ENCODE measurements at regions not wholly inside any gene's neighbourhood (a gene's known extent, or its start where the extent isn't known, plus 50 kb on each side); places are given as distances from the start of the nearest gene placed in this dataset.

DNA sequence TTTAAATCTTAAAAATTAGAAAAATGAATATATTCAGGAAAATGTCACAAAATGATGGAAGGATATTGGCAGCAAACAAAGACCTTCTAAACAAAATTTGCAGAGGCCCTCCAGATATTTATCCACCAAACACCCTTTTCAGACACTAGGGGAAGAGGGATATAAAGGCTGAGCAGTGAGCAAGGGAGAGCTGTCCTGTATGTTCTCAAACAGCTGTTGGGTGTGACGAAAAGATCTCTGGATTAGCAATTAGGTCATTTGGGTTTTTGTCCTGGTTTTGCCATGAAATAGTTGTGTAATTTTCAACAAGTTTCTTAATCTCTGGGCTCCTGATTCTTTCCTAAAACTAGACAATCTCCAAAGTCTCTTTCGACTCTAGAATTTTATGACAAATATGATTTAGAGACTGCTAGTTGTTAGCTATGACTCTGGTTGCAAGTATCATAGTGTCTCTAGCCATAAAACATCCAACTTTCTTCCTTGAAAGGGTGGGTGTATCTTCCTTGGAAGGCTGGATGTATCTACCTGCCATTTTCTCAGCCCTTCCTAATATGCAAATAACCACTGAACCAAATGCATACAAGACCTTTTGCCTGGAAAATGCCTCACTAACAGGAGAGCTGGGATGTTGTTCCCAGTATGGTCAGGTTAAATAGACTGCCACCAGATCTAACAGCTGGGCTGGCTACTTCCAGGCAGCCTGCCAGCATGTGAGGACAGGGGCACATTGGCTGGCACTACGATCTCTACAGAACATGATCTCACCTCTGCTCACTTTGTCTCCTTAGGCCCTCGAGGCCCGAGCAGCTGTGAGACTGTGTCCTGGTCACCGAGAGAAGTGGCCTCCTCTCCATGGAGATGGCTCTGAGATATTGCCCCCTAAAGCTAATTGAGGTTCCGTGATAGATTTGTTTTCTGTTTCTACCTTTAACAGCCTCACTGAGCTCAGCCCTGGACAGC is 225.5 kb upstream of the JADE1 start:
- Histone ChIP-seq H3K27me3 (ENCODE audit: insufficient read depth, low read length) (no peaks in the 10 kb centered on the region), H3K36me3 (ENCODE audit: insufficient read depth, low read length) (no peaks in the 10 kb centered on the region), H3K4me1 (ENCODE audit: insufficient read depth, low read length) (no peaks in the 10 kb centered on the region), H3K9ac (ENCODE audit: low read depth, low read length) (no peak overlapping the region), H3K9me3 (ENCODE audit: insufficient read depth, low read depth, low read length) (no peaks in the 10 kb centered on the region), H3K27ac (ENCODE audit: low read depth, low read length) (no peak overlapping the region), H3K4me3 (ENCODE audit: low read length) (no peak overlapping the region)
- 93% methylated on average over 6 of the region's 7 CpGs for WGBS

DNA sequence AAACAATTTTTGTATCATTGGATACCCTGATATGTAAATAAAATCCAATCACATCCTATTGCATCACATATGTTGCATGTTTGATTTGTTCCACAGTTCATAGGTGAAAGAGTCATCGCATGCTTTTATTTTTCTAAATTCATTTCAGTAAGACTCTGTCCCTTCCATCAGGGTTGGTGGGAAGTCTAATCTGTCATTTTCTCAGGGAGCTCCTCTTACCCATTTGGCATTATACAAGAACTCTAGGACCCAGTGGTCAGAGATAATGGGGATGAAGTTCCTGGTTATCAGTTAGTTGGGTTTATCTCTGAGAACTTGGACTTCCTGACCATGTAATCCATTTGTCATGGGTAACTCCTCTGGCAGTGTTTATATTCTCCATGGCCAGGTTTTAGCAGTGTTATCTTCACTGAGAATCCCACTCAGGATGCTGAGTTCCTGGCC is 227.1 kb upstream of the JADE1 start:
- H3K27me3 ChIP-seq (ENCODE audit: insufficient read depth, low read length): no peaks in the 10 kb centered on the region
- H3K4me3 ChIP-seq (ENCODE audit: low read length): no peak overlapping the region
- H3K9me3 ChIP-seq (ENCODE audit: insufficient read depth, low read depth, low read length): no peaks in the 10 kb centered on the region
- 100% methylated on average over 1 of the region's 1 CpG for WGBS
- H3K36me3 ChIP-seq (ENCODE audit: insufficient read depth, low read length): no peaks in the 10 kb centered on the region
- H3K27ac ChIP-seq (ENCODE audit: low read depth, low read length): no peak overlapping the region
- no peak overlapping the region for H3K9ac ChIP-seq (ENCODE audit: low read depth, low read length)
- peaks cover 8% of the 10 kb centered on the region for H3K4me1 ChIP-seq (ENCODE audit: insufficient read depth, low read length)

DNA sequence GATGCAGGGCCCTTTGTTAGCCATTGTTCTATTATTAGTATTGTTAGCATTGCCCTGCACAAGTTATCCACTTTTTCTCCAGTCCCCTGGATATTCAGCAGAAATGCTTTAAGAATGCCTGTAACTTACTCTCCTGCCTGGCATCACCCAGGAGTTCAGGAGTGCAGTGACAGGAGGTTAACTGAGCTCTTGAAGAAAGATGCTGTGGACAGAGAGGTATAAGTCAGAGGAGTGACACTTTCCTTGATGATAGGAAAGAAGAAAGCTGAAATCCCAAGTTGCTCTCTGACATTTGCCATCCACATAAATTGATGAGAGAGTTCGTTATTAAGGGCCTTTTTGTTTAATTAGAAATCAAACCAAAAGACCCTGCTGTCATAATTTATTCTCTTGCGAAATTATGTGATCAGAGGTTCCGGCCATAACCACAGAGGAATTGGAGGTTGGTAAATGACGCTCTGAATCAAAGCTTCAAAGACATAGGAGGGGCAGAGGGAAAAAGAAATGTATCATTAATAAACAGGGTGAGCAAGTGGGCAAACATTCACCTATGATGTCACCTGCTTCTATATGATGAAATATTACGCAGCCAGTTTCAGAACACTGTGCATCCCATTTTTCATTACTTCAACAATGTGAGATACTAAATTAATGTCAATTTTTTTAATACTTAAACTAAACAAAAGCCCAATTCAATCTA is 230.2 kb upstream of the JADE1 start:
- no peak overlapping the region for H3K9ac ChIP-seq (ENCODE audit: low read depth, low read length)

DNA sequence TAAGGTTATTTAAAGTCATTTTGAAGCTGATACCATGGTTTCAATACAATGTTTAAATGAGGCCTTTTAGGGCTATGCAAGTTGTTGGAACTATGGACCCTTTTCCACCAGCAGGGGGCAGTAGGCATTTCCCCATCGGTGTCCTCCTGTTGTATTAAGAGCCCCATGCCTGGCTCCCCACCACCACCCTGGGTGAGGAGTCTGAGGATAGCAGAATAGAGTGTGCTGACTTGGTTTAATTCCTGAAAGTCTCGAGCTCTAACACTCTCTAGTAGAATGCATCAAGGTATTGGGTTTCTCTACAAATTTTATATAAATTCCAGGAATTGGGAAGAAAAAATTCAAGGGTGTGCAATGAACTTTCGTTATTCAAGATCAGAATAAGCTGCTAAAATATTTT is 234.8 kb upstream of the JADE1 start:
- peaks cover 33% of the 10 kb centered on the region for H3K4me1 ChIP-seq (ENCODE audit: insufficient read depth, low read length)
- no peaks in the 10 kb centered on the region for H3K36me3 ChIP-seq (ENCODE audit: insufficient read depth, low read length)
- no peak overlapping the region for H3K9ac ChIP-seq (ENCODE audit: low read depth, low read length)
- H3K27me3 ChIP-seq (ENCODE audit: insufficient read depth, low read length): no peaks in the 10 kb centered on the region
- H3K4me3 ChIP-seq (ENCODE audit: low read length): no peak overlapping the region
- no peak overlapping the region for H3K27ac ChIP-seq (ENCODE audit: low read depth, low read length)
- 0 out of 2 replicates have a peak, but pooled peaks cover 2% of the 10 kb centered on the region for H3K9me3 ChIP-seq (ENCODE audit: insufficient read depth, low read depth, low read length)
- 0% methylated on average over 2 of the region's 3 CpGs for WGBS

More for the DNA sequence above, 230.2 kb upstream of the JADE1 start:
- Histone ChIP-seq H3K36me3 (ENCODE audit: insufficient read depth, low read length) (no peaks in the 10 kb centered on the region), H3K4me1 (ENCODE audit: insufficient read depth, low read length) (peaks cover 13% of the 10 kb centered on the region), H3K4me3 (ENCODE audit: low read length) (no peak overlapping the region), H3K9me3 (ENCODE audit: insufficient read depth, low read depth, low read length) (0 out of 2 replicates have a peak, but pooled peaks cover 2% of the 10 kb centered on the region), H3K27me3 (ENCODE audit: insufficient read depth, low read length) (no peaks in the 10 kb centered on the region), H3K27ac (ENCODE audit: low read depth, low read length) (no peak overlapping the region)
- WGBS: 73% methylated on average over 5 of the region's 5 CpGs

DNA sequence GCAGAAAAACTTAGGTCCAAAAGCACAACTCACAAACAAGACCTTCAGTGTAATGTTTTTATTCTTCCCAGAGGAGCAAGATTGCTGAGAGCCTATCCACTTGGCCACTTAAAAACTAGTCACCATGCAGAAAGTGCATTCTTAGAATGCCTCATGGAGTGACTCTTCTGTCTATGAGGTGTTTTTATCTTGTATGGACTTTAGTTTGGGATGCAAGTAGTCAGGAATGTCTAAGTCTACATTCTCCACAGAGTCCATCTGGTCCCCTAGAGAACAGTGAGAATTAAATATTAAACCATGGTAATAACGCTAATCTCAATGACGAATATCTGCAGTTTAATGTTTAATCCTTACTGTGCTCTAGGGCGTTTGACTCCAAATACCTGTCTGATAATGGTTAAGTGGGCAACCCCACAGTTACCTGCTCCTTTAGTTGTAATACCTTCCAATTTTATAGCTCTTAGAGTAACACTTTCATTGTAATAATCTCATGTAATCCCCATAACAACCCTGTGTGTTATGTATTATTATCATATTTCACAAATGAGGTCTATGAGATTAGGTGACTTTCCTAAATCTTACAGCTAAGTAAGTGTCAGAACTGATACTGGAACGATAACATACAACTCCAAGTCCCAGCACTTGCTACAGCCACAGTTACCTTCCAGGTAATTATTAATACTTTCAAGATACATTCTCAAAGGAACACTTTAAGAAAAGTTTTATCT is 235.6 kb upstream of the JADE1 start:
- 88% methylated on average over 4 of the region's 4 CpGs for WGBS
- Histone ChIP-seq H3K9me3 (ENCODE audit: insufficient read depth, low read depth, low read length) (0 out of 2 replicates have a peak, but pooled peaks cover 2% of the 10 kb centered on the region), H3K27ac (ENCODE audit: low read depth, low read length) (peak overlapping the region; percentile 11; the same call in 1 of the 2 replicates), H3K36me3 (ENCODE audit: insufficient read depth, low read length) (no peaks in the 10 kb centered on the region), H3K27me3 (ENCODE audit: insufficient read depth, low read length) (no peaks in the 10 kb centered on the region), H3K4me3 (ENCODE audit: low read length) (no peak overlapping the region), H3K9ac (ENCODE audit: low read depth, low read length) (no peak overlapping the region), H3K4me1 (ENCODE audit: insufficient read depth, low read length) (peaks cover 41% of the 10 kb centered on the region)

DNA sequence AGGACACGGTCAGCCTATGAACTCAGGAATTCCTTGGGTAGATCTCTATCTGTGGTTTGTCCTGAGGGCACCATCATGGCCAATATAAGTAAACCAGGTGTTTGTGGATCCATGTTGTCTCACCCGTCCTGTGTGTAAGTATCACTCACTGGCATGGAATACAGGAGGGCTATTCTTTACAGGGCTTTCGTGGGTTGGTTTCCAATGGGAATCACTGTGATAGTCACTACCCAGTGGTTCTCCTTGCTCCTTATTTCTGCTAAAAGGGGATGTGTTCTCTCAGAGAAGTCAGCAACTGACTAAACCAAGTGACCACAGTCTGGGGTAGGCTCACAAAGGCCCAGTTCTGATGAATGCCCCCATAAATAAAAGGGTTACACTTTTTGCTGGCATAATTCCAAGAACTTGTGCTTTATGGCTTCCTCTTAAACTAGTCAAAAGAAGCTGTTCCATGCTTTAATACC is 236.7 kb upstream of the JADE1 start:
- Histone ChIP-seq H3K27me3 (ENCODE audit: insufficient read depth, low read length) (no peaks in the 10 kb centered on the region), H3K4me1 (ENCODE audit: insufficient read depth, low read length) (peaks cover 38% of the 10 kb centered on the region), H3K4me3 (ENCODE audit: low read length) (no peak overlapping the region), H3K9ac (ENCODE audit: low read depth, low read length) (no peak overlapping the region), H3K9me3 (ENCODE audit: insufficient read depth, low read depth, low read length) (0 out of 2 replicates have a peak, but pooled peaks cover 2% of the 10 kb centered on the region), H3K36me3 (ENCODE audit: insufficient read depth, low read length) (no peaks in the 10 kb centered on the region), H3K27ac (ENCODE audit: low read depth, low read length) (no peak overlapping the region)
- WGBS: 95% methylated on average over 3 of the region's 3 CpGs

DNA sequence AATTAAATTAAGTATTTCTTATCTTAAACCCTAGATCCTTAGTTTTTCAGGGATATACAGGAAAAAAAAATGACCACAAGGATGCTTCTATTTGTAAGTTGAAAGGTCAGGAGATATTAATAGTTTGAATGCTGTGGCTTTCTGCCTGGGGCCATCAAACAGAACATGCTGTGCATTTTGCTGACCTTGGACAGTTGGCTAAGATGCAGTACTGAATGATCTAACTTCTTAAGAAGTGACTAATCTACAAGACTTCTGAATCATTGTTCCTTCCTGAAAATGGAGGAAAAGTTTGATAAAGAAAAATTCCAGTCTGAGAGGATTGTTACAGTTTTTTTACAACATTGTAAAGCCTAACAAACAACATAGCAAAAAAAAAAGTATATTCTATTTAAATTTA is 237.8 kb upstream of the JADE1 start:
- Histone ChIP-seq H3K27ac (ENCODE audit: low read depth, low read length) (no peak overlapping the region), H3K4me1 (ENCODE audit: insufficient read depth, low read length) (peaks cover 47% of the 10 kb centered on the region), H3K4me3 (ENCODE audit: low read length) (no peak overlapping the region), H3K9me3 (ENCODE audit: insufficient read depth, low read depth, low read length) (0 out of 2 replicates have a peak, but pooled peaks cover 2% of the 10 kb centered on the region), H3K9ac (ENCODE audit: low read depth, low read length) (no peak overlapping the region), H3K36me3 (ENCODE audit: insufficient read depth, low read length) (no peaks in the 10 kb centered on the region), H3K27me3 (ENCODE audit: insufficient read depth, low read length) (no peaks in the 10 kb centered on the region)

DNA sequence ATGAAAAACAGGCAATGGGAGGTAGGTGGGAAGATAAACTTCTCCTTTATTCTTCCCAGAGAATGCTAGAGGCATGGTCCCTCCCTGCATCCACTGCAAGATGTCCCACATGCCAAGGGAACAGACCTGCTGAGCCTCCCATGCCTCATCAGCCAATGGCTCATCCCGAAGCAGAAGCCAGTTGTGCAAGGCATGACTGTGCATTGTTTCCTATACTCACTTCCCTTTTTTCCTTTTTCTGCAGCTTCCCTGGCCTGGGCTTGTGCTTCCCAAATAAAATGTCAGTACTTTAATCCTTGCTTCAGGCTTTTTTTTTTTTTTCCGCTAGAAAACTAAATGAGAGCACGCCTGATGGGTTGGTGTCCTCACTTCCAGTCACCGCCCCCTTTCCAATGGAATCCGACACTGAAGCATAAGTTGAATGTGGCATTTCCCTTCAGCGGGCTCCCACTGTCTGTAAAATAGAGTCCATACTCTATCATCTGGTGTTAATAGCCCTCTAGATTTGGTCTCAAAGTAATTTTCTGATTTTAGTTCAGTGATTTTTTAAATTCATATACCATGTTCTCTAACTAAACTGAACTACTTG is 239.0 kb upstream of the JADE1 start:
- H3K9ac ChIP-seq (ENCODE audit: low read depth, low read length): no peak overlapping the region
- H3K27me3 ChIP-seq (ENCODE audit: insufficient read depth, low read length): no peaks in the 10 kb centered on the region
- H3K9me3 ChIP-seq (ENCODE audit: insufficient read depth, low read depth, low read length): no peaks in the 10 kb centered on the region
- 77% methylated on average over 6 of the region's 6 CpGs for WGBS
- H3K36me3 ChIP-seq (ENCODE audit: insufficient read depth, low read length): no peaks in the 10 kb centered on the region
- H3K27ac ChIP-seq (ENCODE audit: low read depth, low read length): no peak overlapping the region
- peaks cover 54% of the 10 kb centered on the region for H3K4me1 ChIP-seq (ENCODE audit: insufficient read depth, low read length)
- no peak overlapping the region for H3K4me3 ChIP-seq (ENCODE audit: low read length)

DNA sequence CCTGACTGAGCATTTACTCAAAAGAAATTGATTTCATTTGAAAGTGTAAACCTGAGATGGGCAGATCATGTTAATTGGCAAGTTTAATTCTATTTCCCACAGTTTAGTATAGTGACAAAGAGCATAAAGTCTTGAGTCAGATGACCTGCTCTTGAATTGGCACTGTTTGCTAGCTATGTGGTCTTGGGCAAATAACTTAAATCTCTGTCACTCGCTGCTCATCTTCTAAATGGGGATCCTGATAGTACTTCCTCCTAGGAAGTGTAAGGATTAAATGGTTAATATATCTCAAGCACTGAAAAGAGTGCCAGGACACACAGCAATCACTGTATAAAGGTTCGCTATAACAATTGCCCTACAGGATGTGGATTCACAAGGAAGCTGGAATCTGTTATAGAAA is 242.8 kb upstream of the JADE1 start:
- no peaks in the 10 kb centered on the region for H3K27me3 ChIP-seq (ENCODE audit: insufficient read depth, low read length)
- peaks cover 38% of the 10 kb centered on the region for H3K4me1 ChIP-seq (ENCODE audit: insufficient read depth, low read length)
- WGBS: 100% methylated on average over 2 of the region's 2 CpGs
- H3K27ac ChIP-seq (ENCODE audit: low read depth, low read length): no peak overlapping the region
- H3K36me3 ChIP-seq (ENCODE audit: insufficient read depth, low read length): no peaks in the 10 kb centered on the region
- H3K4me3 ChIP-seq (ENCODE audit: low read length): no peak overlapping the region
- H3K9me3 ChIP-seq (ENCODE audit: insufficient read depth, low read depth, low read length): no peaks in the 10 kb centered on the region
- no peak overlapping the region for H3K9ac ChIP-seq (ENCODE audit: low read depth, low read length)

DNA sequence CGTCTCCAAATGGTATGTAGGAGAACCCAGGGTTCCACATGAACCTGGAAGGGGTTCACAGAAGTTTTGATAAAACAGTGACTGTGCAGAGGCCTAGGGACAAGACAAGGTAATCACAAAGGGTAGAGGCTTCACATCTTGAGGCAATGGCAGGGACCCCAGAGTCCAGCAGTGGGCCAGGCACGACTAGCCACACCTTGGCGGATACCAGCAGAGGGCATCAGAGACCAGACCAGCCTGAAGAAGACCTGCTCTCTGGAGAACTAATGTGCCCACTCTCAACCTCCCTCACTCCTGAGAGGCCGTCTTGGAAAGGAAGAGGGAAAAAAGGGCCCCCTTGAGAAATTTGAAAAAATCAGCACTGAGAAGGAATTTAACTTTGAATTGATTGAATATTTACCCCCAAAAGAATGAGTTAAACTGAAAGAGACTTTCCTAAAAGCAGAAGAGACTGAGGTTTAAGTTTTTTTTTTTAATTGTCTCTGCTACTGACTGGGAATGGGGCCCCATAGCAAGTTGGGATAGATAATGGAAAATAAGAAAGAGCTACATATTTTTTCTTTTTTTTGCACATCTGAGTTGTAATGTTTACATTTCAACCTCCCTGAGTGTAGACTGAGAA is 243.8 kb upstream of the JADE1 start:
- H3K9ac ChIP-seq (ENCODE audit: low read depth, low read length): no peak overlapping the region
- peaks cover 35% of the 10 kb centered on the region for H3K4me1 ChIP-seq (ENCODE audit: insufficient read depth, low read length)
- WGBS: 58% methylated on average over 3 of the region's 4 CpGs
- no peak overlapping the region for H3K27ac ChIP-seq (ENCODE audit: low read depth, low read length)
- no peaks in the 10 kb centered on the region for H3K27me3 ChIP-seq (ENCODE audit: insufficient read depth, low read length)
- H3K36me3 ChIP-seq (ENCODE audit: insufficient read depth, low read length): no peaks in the 10 kb centered on the region
- no peaks in the 10 kb centered on the region for H3K9me3 ChIP-seq (ENCODE audit: insufficient read depth, low read depth, low read length)
- no peak overlapping the region for H3K4me3 ChIP-seq (ENCODE audit: low read length)

All from HUES64 (cell line).